ENCODE measurements at regions not wholly inside any gene's neighbourhood (a gene's known extent, or its start where the extent isn't known, plus 50 kb on each side); places are given as distances from the start of the nearest gene placed in this dataset.

DNA sequence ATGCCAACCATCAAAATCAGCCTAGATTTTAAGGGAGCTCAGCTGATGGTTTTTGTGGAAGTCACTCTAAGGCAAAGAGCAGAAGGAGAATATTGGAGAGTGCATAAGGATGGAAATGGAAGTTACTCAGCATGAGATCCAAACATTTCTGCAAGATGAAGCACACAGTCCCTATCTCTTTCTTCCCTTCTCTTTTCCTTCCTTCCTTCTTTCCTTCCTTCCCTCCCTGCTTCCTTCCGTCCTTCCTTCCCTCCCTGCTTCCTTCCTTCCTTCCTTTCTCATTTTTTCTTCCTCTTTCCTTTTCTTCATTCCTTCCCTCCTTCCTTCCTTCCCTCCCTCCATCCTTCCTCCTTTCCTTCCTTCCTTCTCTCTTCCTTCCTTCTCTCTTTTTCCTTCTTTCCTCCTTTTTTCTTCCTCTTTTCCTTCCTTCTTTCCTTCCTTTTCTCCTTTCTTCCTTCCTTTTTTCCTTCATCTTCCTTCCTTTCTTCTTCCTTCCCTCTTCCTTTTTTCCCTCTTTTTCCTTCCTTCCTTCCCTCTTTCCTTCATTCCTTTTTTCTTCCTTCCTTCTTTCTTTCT is 727.9 kb upstream of the CDH2 start:
- POLR2A ChIA-PET, result no interaction called here
- CTCF ChIA-PET, result no interaction called here
- Histone ChIP-seq H3K9me3 (ENCODE audit: control insufficient read depth, insufficient read depth, low read depth, low read length) (no peaks in the 10 kb centered on the region), H3K27ac (ENCODE audit: extremely low read depth, low read depth, low read length) (no peak overlapping the region), H3K4me3 (ENCODE audit: low read depth, low read length) (no peak overlapping the region), H3K36me3 (ENCODE audit: control insufficient read depth in 2 of 2, insufficient read depth in 1 of 2, low read length in 2 of 2) (no peaks in the 10 kb centered on the region), H3K4me1 (ENCODE audit: control insufficient read depth, insufficient read depth, low read length) (no peaks in the 10 kb centered on the region)
- TF ChIP-seq ZNF791 (tag by site-specific recombination; IDR thresholded peaks at IDR 0.05), result no peak
- TF ChIP-seq ZNF366 (tag by site-specific recombination; conservative IDR thresholded peaks at IDR 0.05), result peak; percentile 94

DNA sequence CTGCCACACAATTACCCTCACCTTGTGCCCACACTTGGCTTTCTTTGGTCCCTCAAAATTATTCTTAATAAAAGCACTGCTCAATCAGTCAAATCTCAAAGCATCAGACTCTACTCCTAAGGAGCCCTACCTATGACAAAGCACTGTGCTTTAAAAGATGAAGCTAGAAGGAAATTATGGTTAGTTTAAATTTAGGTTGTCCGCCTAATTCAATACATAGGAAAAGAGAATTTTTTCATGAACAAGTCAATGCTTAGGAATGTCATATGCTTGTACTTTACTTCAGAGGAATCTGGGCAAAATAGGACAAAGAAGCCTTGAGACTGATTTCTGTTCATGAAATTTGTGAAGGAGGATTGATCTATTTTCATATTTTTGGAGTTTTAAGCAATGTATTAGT is 726.4 kb upstream of the CDH2 start:
- H3K36me3 ChIP-seq (ENCODE audit: control insufficient read depth in 2 of 2, insufficient read depth in 1 of 2, low read length in 2 of 2), result no peaks in the 10 kb centered on the region
- H3K4me3 ChIP-seq (ENCODE audit: low read depth, low read length), result no peak overlapping the region
- TF ChIP-seq ZNF155 (tag by site-specific recombination; IDR thresholded peaks at IDR 0.05) (no peak), ZNF791 (tag by site-specific recombination; IDR thresholded peaks at IDR 0.05) (no peak), ZNF140 (tag by site-specific recombination; IDR thresholded peaks at IDR 0.05) (no peak), SCRT1 (tag by site-specific recombination; IDR thresholded peaks at IDR 0.05; ENCODE audit: borderline replicate concordance) (no peak), ZNF600 (tag by site-specific recombination; IDR thresholded peaks at IDR 0.05) (no peak), SETDB1 (IDR thresholded peaks at IDR 0.05; ENCODE audit: insufficient read length, low read length) (no peak), YY2 (tag by site-specific recombination; IDR thresholded peaks at IDR 0.05) (no peak), ZNF114 (tag by site-specific recombination; IDR thresholded peaks at IDR 0.05) (no peak), ZNF37A (tag by site-specific recombination; IDR thresholded peaks at IDR 0.05) (no peak), ZNF610 (tag by site-specific recombination; IDR thresholded peaks at IDR 0.05; ENCODE audit: borderline replicate concordance) (no peak)
- TF ChIP-seq, protein P1, sequence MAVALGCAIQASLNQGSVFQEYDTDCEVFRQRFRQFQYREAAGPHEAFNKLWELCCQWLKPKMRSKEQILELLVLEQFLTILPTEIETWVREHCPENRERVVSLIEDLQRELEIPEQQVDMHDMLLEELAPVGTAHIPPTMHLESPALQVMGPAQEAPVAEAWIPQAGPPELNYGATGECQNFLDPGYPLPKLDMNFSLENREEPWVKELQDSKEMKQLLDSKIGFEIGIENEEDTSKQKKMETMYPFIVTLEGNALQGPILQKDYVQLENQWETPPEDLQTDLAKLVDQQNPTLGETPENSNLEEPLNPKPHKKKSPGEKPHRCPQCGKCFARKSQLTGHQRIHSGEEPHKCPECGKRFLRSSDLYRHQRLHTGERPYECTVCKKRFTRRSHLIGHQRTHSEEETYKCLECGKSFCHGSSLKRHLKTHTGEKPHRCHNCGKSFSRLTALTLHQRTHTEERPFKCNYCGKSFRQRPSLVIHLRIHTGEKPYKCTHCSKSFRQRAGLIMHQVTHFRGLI (tag by site-specific recombination; IDR thresholded peaks at IDR 0.05), result no peak
- TF ChIP-seq, protein P2, sequence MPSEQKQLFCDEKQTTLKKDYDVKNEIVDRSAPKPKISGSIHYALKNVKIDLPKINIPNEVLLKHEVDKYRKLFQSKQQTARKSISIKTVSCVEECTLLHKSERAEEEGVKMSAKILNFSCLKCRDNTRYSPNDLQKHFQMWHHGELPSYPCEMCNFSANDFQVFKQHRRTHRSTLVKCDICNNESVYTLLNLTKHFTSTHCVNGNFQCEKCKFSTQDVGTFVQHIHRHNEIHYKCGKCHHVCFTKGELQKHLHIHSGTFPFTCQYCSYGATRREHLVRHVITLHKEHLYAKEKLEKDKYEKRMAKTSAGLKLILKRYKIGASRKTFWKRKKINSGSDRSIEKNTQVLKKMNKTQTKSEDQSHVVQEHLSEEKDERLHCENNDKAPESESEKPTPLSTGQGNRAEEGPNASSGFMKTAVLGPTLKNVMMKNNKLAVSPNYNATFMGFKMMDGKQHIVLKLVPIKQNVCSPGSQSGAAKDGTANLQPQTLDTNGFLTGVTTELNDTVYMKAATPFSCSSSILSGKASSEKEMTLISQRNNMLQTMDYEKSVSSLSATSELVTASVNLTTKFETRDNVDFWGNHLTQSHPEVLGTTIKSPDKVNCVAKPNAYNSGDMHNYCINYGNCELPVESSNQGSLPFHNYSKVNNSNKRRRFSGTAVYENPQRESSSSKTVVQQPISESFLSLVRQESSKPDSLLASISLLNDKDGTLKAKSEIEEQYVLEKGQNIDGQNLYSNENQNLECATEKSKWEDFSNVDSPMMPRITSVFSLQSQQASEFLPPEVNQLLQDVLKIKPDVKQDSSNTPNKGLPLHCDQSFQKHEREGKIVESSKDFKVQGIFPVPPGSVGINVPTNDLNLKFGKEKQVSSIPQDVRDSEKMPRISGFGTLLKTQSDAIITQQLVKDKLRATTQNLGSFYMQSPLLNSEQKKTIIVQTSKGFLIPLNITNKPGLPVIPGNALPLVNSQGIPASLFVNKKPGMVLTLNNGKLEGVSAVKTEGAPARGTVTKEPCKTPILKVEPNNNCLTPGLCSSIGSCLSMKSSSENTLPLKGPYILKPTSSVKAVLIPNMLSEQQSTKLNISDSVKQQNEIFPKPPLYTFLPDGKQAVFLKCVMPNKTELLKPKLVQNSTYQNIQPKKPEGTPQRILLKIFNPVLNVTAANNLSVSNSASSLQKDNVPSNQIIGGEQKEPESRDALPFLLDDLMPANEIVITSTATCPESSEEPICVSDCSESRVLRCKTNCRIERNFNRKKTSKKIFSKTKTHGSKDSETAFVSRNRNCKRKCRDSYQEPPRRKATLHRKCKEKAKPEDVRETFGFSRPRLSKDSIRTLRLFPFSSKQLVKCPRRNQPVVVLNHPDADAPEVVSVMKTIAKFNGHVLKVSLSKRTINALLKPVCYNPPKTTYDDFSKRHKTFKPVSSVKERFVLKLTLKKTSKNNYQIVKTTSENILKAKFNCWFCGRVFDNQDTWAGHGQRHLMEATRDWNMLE (tag by site-specific recombination; conservative IDR thresholded peaks at IDR 0.05; ENCODE audit: low read depth), result no peak
- TF ChIP-seq, protein P3, sequence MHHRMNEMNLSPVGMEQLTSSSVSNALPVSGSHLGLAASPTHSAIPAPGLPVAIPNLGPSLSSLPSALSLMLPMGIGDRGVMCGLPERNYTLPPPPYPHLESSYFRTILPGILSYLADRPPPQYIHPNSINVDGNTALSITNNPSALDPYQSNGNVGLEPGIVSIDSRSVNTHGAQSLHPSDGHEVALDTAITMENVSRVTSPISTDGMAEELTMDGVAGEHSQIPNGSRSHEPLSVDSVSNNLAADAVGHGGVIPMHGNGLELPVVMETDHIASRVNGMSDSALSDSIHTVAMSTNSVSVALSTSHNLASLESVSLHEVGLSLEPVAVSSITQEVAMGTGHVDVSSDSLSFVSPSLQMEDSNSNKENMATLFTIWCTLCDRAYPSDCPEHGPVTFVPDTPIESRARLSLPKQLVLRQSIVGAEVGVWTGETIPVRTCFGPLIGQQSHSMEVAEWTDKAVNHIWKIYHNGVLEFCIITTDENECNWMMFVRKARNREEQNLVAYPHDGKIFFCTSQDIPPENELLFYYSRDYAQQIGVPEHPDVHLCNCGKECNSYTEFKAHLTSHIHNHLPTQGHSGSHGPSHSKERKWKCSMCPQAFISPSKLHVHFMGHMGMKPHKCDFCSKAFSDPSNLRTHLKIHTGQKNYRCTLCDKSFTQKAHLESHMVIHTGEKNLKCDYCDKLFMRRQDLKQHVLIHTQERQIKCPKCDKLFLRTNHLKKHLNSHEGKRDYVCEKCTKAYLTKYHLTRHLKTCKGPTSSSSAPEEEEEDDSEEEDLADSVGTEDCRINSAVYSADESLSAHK (tag by site-specific recombination; IDR thresholded peaks at IDR 0.05), result no peak
- TF ChIP-seq, protein P4, sequence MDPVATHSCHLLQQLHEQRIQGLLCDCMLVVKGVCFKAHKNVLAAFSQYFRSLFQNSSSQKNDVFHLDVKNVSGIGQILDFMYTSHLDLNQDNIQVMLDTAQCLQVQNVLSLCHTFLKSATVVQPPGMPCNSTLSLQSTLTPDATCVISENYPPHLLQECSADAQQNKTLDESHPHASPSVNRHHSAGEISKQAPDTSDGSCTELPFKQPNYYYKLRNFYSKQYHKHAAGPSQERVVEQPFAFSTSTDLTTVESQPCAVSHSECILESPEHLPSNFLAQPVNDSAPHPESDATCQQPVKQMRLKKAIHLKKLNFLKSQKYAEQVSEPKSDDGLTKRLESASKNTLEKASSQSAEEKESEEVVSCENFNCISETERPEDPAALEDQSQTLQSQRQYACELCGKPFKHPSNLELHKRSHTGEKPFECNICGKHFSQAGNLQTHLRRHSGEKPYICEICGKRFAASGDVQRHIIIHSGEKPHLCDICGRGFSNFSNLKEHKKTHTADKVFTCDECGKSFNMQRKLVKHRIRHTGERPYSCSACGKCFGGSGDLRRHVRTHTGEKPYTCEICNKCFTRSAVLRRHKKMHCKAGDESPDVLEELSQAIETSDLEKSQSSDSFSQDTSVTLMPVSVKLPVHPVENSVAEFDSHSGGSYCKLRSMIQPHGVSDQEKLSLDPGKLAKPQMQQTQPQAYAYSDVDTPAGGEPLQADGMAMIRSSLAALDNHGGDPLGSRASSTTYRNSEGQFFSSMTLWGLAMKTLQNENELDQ (tag by site-specific recombination; IDR thresholded peaks at IDR 0.05; ENCODE audit: low read depth), result no peak
- H3K4me1 ChIP-seq (ENCODE audit: control insufficient read depth, insufficient read depth, low read length), result no peaks in the 10 kb centered on the region
- H3K9me3 ChIP-seq (ENCODE audit: control insufficient read depth, insufficient read depth, low read depth, low read length), result no peaks in the 10 kb centered on the region
- H3K27ac ChIP-seq (ENCODE audit: extremely low read depth, low read depth, low read length), result no peak overlapping the region
- POLR2A ChIA-PET, result no interaction called here
- CTCF ChIA-PET, result no interaction called here
